DND-41 (cell line): ENCODE measurements at regions not wholly inside any gene's neighbourhood (a gene's known extent, or its start where the extent isn't known, plus 50 kb on each side); places are given as distances from the start of the nearest gene placed in this dataset.

ENCODE experiments used
- CTCF ChIP-seq: IDR thresholded peaks from 2 replicates; pipeline ENCODE4 v1.5.1; 2012; ENCODE audit warnings: borderline replicate concordance, low read length, moderate library complexity, mild to moderate bottlenecking; ENCODE audit not compliant: poor library complexity, severe bottlenecking; ENCODE audit errors: extremely low read depth
- EZH2 ChIP-seq: IDR thresholded peaks from 3 replicates; pipeline ENCODE4 v1.6.1; 2012; ENCODE audit warnings: borderline replicate concordance, low read depth, mild to moderate bottlenecking, moderate library complexity, low read length, inconsistent platforms; ENCODE audit not compliant: severe bottlenecking

DNA sequence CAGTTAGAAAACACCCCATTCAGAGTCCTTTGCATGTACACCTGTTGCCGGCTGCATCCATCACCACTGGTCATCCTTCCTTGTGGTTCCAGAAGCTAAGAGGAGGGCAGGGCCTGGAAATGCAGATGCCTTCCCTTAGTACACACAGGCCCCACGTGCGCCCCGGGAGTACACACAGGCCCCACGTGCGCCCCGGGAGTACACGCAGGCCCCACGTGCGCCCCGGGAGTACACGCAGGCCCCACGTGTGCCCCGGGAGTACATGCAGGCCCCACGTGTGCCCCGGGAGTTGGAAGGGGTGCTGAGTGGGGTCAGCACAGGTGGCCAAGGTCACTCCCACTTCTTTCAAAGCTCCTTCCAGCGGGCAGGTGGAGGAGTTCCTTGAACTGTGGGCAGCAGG is 1141.9 kb downstream of the BRD1 start:
- no peak for TF ChIP-seq CTCF
- no peak for TF ChIP-seq EZH2
